HG03108 (cell line): ENCODE measurements at regions not wholly inside any gene's neighbourhood (a gene's known extent, or its start where the extent isn't known, plus 50 kb on each side); places are given as distances from the start of the nearest gene placed in this dataset.

Source experiments
- ATAC-seq: cut with Tn5 transposase; IDR thresholded peaks from one replicate; pipeline ENCODE4 v1.9.1; 2021; ENCODE audit warnings: moderate library complexity; ENCODE audit not compliant: unreplicated experiment

DNA sequence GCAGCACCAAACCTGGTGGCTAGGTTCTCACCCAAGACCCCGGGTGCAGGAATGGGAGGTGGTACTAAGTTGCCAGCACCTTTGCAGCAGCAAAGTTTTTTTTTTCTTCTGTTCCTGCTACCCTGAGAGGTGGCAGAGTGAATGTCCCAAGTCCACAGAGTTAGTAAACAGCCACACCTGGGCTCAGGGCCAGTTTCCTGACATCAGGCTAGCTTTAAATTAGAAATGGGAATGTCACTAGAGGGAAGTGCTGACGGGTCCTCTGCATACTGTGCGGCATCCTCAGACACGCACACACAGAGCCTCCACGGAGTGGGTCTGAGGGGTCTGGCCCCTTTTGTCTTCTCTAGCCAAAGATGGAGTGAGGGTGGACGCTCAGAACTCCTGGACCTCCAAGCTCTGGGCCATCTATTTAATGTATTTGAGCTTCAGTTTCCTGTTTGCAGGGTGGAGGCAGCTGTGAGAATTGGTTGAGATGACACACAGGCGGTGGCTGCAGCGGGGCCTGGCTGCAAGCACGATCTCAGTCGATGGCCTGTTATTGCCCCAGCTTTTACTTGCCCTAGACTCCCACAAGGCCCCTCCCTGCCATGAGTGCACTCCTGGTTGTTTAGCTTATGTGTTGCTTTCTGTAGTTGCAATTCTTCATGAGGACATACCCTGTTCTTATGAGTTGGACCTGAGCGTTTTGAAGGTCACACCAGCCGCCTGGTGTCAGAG lies 751.4 kb upstream of the HS6ST1 start:
- ATAC-seq: no peak

DNA sequence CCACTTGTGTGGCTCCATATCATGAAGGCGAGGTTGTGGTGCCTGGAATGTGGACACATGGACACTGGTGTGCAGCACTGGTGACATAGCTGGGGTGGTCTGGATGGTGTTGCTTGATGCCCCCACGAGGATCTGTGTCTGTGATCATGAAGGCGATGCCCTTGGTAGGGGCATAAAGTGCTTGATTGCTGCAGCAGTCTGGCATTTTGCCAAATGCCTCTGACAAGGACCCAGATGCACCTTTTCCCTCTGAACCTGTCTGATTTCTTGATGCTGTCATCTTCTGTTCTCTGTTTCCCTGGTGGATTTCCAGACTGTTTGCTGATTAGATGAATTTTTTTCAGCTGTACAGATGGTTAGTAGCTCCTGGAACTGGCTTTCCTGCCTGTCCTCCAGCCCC lies 752.0 kb upstream of the HS6ST1 start:
- no peak for ATAC-seq

DNA sequence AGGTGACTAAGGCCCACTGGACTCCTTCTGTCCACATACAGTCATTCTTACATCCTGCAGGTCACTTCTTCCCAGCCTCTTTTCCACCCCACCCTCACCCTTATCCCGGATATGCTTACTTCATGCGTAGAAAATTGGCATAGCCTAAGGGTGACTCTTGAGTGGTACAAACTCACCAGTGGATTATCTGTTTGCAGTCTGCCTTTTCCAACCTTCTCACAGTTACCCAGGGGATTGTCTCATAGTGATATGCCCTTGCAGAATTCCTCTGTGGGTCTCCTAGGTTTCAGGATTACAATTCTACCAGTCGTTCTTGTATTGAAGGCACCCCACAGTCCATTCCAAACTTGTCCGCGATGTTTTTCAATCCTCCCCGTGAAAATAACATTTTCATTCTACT lies 752.9 kb upstream of the HS6ST1 start:
- no peak for ATAC-seq

DNA sequence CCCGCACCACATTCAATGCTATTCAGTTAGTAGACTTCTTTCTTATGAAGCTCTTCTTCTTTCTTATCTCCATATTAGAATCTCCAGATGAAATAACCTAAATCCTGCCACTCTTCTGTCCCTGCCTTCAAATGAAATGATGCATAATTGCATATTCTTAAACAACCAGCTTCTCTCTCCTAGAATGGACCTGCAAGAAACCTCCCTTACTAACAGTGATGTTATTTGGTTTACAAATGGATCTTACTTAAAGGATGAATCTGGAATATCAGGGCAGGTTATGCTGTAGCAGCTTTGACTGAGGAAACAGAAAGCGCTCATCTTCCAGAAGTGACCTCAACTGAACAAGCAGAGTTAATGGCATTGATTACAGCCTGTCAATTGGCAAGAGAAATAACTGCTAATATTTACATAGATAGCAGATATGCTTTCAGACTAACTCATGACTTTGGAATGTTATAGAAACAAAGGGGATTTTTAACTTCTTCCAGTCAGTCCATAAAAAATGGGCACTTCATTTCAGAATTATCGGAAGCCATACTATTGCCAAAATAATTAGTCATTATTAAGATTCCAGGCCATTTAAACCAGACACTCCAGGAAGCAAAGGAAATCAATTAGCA lies 755.7 kb upstream of the HS6ST1 start:
- no peak for ATAC-seq

DNA sequence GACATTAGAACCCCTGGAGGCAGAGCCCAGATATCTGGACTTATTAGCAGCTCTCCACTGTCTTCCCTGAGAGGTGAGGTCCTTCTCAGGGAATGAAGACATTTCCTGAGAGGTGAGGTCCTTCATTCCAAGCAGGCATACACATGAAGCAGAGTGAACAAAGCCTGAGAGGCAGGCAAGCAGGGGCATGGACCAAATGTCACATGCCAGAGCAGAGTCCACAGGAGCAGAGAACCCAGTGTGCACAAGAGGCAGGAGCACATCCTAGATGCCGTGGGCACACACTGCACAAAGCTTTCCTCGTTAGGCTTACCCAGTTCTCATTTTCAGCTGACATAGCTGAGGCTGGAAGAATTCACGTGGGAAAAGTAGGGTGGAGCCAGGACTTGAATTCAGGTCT lies 759.9 kb upstream of the HS6ST1 start:
- ATAC-seq: no peak

DNA sequence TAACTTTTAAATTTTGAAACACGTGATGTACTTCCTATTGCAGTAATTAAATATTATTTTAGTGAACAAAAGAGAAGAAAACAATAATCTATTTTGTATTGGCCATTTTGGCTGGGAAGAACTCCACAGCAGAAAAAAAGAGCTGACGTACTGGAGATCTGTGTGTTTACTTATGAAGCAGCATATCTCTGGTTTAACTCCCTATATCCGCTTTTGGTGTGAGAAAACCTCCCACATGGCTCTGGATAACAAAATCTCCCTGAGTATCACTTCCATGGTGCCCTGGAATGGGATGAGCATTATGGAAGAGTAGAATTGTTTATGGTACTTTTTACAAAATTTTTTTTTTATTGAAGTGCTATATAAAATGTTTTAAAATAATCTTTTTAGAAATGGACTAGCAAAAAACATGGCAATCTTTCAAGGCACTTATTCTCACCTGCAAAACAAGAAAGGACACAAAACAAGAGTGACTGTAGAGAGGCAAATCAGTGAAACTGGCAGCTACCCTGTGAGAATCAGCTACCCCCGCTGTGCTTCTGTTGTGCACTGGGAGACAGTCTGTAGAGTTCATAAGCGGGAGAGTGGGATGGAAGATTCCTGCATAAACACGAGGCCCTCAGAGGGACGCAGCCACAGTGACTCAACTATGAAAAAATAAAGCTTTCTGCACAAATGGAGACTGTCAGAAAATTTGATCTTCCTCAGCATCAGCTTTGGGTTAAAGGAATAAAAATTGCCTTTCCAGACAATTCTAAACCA lies 762.2 kb upstream of the HS6ST1 start:
- ATAC-seq: no peak

DNA sequence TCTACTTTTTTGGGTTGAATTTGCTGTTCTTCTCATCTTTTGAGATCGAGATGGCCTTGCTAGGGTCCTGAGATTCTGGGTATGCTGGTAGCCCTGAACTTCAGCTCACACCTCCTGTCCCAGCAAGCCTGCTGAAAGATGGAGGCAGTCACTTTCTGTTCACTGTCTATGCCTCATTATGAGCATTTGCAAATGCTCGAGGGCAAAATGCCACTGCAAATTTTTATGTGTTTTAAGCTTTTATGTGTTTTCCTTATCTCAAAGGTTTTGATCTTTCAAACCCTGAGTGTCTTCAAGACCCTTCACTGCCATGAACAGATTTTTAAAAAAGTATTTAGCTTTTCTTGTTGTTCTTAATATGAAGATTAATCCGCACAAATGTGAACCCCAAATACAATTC lies 766.7 kb upstream of the HS6ST1 start:
- ATAC-seq: no peak

DNA sequence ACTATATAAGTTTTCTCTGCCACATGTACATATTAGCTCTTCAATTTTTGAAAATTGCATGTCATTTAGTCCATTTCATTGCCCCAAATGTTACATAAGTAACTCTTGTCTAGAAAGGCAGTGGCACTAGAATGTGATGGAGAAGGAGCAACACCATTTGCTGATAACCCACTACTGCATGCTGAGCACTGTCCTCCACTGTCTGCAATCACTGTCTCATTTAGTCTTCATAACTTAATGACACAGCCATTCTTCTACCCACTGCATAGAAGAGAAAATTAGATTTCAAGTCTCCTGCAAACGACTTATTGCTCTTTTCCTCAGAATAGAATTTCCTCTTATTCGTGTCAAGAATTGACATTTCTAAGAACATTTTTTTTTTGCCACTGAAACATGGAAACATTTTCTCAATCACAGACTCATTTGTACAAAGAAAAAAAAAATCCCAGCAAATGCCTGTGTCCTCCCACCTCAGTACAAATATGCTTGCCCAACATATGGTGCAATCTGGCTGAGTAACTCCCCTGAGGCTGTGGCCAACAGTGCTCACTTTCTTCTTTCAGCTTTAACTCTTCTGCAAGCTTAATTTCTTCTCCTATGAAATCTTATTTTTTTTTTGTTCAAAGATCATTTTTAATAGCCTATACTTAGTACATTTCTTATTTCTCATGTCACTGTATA lies 768.6 kb upstream of the HS6ST1 start:
- no peak for ATAC-seq

DNA sequence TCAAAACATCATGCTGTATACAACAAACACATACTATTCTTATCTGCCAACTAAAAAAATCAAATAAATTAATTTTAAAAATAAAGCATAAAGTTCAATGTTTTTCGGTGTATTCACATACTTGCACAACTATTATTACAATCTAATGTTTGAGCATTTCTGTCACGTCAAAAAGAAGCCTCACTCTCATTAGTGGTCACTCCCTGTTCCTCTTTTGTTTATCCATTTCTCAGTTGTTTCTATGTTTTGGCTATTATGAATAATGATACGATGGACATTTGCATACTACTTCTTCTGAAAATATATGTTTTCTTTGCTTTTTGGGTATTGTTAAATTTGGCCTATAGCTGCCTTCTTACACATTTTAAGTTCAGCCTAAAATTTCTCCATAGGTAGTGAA lies 773.0 kb upstream of the HS6ST1 start:
- no peak for ATAC-seq

DNA sequence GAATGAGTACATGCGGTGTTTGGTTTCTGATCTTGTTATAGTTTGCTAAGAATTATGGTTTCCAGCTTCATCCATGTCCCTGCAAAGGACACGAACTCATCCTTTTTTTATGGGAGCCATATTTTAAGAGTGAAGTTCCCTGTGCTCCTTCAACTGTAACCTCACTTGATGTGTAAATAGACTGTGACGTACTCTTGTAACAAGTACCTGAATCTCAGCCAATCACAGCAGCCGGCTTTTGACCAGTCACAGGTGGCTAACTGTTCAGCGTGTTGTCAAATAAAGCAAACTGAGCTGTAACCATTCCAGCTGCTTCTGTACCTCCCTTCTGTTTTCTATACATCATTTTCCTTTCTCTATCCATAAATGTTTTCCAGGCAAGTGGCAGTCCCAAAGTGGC lies 774.3 kb upstream of the HS6ST1 start:
- ATAC-seq: no peak

DNA sequence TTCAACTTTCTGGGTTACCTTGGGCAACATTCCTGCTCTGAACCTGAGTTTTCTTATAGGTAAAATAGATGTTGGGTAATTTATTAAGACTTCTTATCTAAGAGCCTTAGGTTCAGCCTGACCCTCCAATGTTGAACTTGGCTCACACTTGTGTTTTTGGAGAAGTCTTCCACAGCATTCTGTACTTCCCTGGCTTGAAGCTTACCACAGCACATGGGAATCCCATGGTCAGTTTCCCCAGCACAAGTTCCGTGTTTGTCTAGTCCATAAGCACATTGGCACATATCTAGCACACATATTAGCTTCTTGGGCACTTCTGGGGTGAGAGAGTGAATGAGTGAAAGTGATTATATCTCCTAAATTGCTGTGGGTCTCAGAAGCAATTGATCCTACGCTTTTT lies 782.5 kb upstream of the HS6ST1 start:
- ATAC-seq: no peak

DNA sequence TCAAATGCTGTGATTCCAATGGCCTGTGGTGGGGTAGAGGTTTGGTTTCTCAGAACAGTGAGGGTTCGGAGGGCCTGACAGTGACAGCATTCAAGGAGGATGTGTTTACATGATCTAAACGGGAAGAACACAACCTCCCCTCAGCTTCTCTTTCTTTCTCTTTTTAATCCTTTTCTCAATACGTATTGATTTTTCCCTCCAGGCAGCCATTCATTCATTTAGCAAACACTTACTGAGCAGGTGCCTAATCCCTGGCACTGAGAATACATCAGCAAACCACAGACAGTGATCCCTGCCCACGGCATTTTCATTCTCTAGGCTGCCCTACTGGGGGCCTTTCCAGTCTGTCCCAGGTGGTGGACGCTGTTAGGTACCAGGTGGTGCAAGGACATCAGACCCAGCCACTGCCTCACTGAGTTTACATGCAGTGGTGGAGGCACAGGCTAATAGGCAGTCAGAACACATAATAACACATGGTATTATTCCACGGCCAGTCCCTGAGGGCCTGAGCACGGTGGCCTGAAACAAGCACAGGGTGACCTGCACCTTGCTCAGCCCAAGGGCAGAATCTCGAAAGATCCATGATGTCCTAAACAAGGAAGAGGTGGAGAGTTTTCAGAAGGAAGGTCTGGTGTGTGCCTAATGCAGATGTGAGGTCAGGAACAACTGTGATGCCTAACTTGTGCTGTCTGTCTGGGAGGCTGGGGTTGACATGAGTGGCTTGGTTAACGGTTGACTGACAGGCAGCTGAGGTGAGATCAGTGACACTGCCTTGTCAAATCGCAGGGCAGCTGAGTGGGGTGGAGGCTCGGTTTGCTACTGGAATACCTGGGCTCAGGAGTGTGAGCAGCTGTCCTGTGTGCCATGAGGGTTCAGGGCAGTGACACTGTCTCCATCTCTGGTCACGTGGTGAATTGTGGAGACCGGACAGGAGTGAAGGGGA lies 785.5 kb upstream of the HS6ST1 start:
- no peak for ATAC-seq

DNA sequence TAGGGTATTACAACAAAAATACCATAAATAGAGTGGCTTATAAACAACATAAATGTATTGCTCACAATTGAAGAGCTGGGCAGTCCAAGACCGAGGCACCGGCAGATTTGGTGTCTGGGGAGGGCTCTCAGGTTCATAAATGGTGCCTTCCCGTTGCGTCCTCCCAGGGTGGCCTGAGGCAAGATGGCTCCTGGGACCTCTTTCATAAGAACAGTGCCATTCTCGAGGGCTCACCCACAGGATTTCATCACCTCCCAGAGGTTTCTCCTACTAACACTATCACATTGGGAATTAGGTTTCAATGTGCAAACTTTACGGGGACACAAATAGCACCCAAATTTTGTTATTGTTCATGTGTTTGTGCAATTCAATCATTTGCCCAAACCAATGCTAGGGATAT lies 793.5 kb upstream of the HS6ST1 start:
- no peak for ATAC-seq

DNA sequence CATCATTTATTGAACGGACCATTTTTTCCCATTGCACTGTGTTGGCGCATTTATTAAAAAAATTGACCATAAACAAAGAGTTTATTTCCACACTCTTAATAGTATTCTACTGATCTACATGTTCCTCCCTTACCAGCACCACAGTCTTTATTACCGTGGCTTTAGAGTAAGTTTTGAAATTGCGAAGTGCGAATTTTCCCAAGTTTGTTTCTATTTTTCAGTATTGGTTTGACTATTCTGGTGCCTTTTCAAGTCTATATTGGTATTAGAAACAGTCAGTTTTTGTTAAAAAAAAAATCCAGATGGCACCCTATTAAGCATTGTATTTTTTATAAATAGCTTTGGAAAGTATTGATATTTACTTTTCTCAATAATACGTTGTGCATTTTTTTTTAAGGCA lies 795.1 kb upstream of the HS6ST1 start:
- no peak for ATAC-seq

DNA sequence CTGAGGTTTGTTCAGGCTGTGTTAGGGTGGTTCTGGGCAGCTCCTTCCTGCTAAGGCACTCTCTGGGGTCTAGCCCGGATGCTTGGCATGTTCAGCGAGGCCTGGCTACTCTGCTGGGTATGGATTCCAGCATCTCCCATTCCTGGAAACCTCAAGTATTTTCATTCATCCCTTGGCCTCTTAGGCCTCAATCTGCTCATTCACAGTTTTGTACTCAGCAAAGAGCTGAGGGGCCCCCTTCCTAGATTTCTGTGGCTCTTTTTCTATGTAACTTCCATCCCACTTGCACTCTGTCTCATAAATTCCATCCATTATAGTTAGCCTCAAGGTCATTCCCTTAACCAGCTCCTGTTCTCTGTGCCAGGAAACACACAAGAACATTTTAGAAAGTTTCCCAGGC lies 798.8 kb upstream of the HS6ST1 start:
- ATAC-seq: no peak

DNA sequence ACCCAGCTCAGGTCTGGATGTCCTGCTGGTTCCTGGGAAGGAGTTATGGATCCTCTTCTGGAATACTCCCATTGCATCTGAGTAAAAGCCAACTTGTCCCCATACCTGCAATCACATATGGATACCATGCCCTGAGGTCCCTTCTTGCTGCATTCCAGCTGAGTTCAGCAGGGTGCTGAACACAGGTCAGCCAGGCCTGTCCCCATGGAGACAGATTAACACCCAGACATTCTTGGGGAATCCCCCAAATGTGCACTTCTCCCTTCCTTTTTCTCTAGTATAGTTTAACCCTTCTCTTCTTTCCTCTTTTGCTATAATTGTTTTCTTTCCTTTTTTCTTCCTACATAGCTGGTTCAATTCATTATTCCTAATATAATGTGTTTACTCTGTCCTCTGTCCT lies 799.6 kb upstream of the HS6ST1 start:
- no peak for ATAC-seq

DNA sequence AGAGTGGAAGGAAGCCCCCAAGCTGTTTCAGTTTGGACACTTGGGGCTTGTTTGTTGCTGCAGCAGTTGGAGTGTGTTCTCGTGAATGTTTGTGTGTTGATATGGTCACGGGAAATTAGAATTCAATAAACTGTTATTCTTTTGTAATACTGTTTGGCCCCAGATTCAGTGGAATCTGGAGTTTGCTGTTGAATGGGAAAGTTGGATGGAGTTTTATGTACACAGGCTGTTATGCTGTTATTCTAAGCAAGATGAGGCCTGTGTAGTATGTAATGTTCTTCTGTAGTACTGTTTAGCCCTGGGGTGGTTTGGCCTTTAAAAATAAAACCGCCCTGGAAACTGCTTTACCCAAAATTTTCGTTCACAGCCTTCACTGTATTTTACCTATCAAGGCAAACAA lies 810.4 kb upstream of the HS6ST1 start:
- ATAC-seq: no peak

DNA sequence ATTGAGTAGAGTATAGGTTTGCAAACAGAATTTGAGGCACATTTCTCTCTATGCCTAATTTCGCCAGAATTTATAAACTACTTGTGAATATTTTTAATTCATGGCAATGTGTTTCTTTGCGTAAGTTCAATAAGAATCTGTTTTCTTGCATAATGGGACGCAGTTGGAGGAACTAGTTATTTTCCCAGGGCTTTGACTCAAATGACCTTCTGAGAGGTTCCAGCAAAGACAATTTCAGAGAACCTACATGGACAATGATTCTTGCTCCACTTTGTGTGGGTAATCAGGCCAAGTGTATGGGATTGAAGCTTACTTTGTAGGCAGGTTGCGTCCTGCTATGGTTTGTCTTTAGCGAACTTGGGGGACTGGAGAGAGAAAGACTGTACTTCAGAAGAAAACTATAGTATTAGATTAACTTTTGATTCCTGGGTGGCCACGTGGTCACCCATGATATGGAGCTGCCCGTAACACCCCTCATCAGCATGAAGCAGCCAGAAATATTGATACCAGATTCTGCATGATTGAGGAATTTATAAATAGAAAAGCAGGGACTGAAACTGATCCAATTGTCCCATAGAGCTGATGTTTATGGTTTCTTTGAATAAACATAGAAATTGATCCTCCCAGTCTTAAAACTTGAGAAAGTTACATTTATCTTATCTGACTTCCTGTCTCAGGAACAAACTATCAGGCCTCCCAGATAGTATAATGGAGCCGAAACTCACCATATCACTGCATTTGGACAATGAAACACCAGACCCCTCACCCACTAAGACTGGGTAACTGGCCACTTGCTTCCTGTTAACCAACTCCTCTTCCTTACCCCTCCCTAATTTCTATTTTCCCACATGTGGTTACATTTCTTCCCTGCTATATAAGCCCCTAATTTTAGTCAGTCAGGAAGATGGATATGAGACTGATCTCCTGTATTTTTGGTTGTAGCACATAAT lies 815.3 kb upstream of the HS6ST1 start:
- no peak for ATAC-seq

DNA sequence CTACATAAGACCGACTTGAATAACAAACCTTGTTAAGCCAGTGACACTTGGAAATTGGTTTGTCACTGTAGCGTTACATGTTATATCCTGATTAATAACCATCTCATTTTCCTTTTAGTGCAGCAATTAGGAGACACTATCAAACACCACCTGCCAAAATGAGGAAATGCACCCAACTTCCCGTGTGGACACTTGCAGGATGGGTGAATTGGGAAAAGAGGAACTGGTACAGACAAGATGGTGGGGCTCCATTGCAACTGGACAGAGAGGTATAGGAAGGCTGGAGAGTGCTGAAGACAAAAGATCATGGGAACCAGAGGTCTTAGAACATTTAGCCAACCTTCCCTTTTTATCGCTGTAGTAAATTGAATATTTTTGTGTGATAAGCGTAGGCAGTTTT lies 816.3 kb upstream of the HS6ST1 start:
- no peak for ATAC-seq

DNA sequence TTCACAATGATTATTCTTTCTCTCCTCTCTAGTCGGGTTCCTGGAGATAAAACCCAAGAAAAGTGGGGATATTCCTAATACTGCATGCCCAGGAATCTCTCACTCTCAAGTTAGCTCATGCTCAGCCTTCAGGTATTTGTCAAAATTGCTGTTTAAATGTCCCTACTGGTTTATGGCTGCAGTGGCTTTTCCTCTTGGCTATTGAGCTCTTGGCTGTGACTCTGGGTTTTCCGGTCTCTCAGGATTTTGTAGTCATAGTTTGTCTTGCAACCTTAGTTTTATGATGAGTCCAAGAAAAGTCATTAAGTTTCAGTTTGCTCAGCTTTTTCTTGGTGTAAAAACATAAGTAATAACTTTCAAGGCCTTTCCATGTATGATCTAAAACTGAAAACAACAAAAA lies 820.7 kb upstream of the HS6ST1 start:
- no peak for ATAC-seq
